ENCODE measurements at regions not wholly inside any gene's neighbourhood (a gene's known extent, or its start where the extent isn't known, plus 50 kb on each side); places are given as distances from the start of the nearest gene placed in this dataset.
"Not testable (repeated sequence)": the region's sequence is repeated elsewhere in the genome, so short reads cannot be mapped to it uniquely, and the experiment has no call there.

DNA sequence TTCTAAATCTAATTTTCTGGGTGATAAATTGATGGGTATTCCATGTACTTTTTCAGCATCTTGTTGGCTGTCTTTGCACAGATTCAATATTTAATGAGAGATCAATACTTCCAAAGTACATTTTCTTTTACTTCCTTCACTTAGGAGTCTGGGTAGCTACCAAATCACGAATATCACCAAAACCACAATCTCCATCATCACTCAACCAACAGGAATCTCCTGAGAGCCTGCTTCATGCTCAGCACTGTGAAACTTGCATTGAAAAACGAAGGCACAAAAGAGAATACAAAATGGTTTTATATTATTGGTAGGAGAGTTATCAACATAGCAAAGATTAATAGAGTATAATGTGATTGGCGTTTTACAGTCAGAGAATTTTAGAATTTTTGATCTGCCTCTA lies 261.5 kb upstream of the DSEL start:
- no peak for DNase-seq (ENCODE audit: low spot score)

DNA sequence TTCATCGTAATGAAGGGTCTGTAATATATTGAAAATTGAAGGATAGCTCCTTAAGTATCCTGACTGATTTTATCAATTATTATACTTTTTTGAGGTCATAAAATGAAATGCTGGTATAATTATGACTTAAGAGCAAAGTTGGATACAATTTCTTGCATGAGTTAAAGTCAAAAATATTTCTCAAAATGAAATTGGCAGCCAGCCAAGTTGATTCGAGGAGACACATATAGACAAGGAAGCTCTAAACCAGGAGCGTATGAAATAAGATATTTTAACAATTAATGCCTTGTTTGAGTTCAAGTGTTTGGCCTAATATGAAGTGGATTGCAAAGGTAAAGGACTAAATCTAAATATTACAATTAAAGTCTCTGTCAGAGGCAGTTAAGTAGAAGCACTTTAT lies 260.4 kb upstream of the DSEL start:
- DNase-seq (ENCODE audit: low spot score), result no peak

DNA sequence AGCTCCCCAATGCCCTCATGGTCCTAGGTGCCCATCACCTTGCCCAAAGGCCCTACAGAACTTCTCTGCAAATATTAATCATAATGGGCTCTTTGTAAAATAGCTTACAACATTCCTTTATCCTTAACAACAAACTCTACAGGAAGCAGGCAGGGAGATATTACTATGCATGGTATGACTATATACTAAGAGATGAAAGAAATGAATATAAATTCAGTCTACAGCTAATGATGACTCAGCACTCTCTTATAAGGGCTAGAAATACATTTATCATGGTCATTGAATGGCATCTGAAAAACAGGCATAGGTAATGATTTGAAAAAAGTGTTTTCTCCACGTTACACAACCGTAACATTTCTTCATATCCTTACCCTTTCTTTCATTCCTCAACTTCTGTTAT lies 254.8 kb upstream of the DSEL start:
- DNase-seq (ENCODE audit: low spot score), result no peak

GRCh38 chr18:67770520-67770919 lies 254.0 kb upstream of the DSEL start:
- DNase-seq (ENCODE audit: low spot score), result no peak

DNA sequence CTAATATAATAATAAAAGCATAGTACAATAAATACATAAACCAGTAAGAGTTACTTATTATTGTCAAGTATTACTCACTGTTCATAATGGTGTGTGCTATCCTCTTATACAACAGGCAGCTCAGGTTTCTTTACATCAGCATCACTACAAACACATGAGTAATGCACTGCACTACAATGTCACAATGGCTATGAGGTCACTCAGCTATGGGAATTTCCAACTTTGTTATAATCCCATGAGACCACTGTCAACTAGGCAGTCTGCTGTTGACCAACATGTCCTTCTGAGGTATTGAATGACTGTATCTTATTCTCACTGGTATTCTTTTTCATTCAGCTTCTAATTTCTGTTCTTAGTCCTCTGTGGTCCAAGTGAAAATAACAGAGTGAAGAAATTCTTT lies 250.4 kb upstream of the DSEL start:
- DNase-seq (ENCODE audit: low spot score), result no peak

GRCh38 chr18:67752211-67752610 lies 235.7 kb upstream of the DSEL start:
- not testable (repeated sequence) for DNase-seq (ENCODE audit: low spot score)

DNA sequence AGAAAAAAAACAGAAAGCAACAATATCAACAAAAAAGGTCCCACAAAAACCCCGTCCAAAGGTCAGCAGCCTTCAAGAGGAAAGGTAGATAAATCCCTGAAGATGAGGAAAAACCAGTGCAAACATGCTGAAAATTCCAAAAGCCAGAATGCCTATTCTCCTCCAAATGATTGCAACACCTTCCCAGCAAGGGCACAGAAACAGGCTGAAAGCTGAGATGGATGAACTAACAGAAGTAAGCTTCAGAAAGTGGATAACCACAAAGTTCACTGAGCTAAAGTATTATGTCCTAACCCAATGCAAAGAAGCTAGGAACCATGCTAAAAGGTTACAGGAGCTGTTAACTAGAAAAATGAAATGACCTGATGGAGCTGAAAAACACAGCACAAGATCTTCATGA lies 226.4 kb upstream of the DSEL start:
- no peak for DNase-seq (ENCODE audit: low spot score)

GRCh38 chr18:67742525-67742924 lies 226.0 kb upstream of the DSEL start:
- no peak for DNase-seq (ENCODE audit: low spot score)

- no peak for DNase-seq (ENCODE audit: low spot score)
These were observed 219.0 kb upstream of the DSEL start for GRCh38 chr18:67735506-67735905.

DNA sequence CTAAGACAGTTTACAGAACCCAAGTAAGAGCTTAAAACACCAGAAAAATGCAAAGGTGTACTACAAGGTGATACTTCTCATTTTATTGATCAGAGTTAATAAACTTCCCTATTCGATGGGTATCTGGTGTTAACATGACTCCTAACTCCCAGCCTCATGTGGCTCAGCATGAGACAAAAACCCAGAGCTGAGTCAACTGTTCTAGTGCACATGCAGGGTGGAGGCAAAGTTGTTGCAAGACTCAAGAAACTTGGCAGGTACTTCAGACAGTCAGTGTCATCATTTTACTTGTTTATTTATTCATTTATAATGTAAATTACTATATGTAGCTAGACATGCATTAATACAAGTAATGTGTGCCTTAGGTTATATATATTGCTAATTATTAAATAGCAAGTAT lies 216.6 kb upstream of the DSEL start:
- DNase-seq (ENCODE audit: low spot score), result no peak

DNA sequence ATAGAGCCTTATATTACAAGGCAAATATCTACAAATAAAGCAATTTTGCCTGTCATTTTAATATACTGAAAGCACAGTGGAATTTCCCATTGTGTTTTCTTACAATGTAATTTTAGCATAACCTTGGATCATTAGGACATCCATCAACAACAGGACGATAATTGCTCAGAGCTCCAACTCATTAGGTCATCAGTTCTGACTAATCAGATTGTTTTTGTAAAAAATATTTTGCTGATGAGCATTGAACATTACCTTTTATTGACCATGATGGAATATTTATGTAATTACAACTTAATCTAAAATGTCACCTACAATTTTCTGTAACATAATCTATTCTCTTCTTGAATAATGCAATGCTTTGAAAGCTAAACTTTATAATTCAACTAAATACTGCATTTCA lies 215.3 kb upstream of the DSEL start:
- no peak for DNase-seq (ENCODE audit: low spot score)

GRCh38 chr18:67730886-67731285 lies 214.4 kb upstream of the DSEL start:
- DNase-seq (ENCODE audit: low spot score), result no peak

DNA sequence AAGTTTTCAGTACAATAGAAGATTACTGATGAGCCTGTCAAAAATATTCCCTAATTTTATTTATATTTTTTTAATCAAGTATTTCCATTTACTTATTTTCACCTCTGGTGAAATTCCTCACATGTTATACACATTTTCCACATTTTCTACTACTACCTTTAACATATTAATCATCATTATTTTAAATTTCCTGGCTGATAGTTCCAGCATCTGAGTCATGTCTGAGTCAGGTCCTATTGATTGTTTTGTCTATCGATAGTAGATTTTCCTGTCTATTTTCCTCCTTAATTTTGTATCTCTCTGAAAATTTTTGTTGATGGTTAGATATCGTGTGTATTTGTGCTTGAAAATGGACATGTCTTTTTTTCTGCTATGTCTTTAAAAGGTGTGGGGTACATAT lies 211.8 kb upstream of the DSEL start:
- DNase-seq (ENCODE audit: low spot score), result no peak

- no peak for DNase-seq (ENCODE audit: low spot score)
These were observed 210.4 kb upstream of the DSEL start for GRCh38 chr18:67726882-67727281.

DNA sequence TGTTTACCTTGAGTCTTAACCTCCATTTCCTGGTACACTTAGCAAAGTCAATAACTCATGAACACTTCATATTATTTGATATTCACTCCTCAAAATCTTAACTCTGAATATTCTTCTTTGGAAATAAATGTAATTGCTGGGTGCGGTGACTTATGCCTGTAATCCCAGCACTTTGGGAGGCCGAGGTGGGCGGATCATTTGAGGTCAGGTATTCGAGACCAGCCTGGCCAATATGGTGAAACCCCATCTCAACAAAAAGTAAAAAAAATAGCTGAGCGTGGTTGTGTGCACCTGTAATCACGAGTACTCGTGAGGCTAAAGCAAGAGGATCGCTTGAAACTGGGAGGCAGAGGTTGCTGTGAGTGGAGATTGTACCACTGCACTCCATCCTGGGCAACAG lies 201.3 kb upstream of the DSEL start:
- no peak for DNase-seq (ENCODE audit: low spot score)

GRCh38 chr18:67715567-67715966 lies 199.0 kb upstream of the DSEL start:
- DNase-seq (ENCODE audit: low spot score), result no peak

GRCh38 chr18:67710639-67711038 lies 194.1 kb upstream of the DSEL start:
- DNase-seq (ENCODE audit: low spot score), result no peak

- no peak for DNase-seq (ENCODE audit: low spot score)
These were observed 189.2 kb upstream of the DSEL start for GRCh38 chr18:67705748-67706147.

- no peak for DNase-seq (ENCODE audit: low spot score)
These were observed 179.2 kb upstream of the DSEL start for GRCh38 chr18:67695684-67696083.

- no peak for DNase-seq (ENCODE audit: low spot score)
These were observed 178.3 kb upstream of the DSEL start for GRCh38 chr18:67694787-67695186.

DNA sequence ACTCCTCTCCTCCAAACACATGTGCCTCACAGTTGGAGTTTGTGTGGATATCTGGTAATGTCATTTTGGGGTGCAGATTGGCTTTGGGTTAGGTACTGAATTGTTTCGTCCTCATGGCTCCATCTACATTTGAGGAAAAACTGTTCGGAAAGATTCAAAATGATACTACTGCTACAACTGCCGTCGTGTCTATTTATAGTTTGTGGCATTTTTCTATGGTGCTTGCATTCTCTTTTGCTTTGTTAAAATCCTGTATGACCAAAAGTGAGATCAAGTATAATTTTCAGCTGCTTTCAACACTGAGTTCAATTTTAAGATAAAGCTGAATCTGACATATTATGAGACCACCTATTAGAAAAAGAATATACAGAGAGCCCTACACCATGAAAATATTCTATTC lies 176.3 kb upstream of the DSEL start:
- no peak for DNase-seq (ENCODE audit: low spot score)

GRCh38 chr18:67682516-67682915 lies 166.0 kb upstream of the DSEL start:
- no peak for DNase-seq (ENCODE audit: low spot score)

DNA sequence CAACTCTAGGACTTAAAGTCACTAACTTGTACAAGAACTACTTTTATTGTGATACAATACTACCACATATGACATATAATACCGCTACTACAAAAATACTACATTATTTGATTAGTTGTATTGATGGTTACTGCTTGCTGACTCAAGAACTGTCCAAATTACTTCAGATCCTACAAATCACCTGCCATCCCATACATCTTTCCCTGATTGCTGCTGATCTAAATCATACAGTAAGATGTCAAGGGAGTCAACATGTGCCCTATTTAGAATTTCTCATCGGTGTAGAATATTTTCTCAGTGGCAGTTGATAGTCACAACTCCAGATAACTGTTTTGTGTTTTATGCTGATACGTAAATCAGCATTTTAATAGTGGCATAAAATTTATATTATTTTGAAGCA lies 161.0 kb upstream of the DSEL start:
- no peak for DNase-seq (ENCODE audit: low spot score)

- DNase-seq (ENCODE audit: low spot score), result no peak
These were observed 156.2 kb upstream of the DSEL start for GRCh38 chr18:67672716-67673115.

DNA sequence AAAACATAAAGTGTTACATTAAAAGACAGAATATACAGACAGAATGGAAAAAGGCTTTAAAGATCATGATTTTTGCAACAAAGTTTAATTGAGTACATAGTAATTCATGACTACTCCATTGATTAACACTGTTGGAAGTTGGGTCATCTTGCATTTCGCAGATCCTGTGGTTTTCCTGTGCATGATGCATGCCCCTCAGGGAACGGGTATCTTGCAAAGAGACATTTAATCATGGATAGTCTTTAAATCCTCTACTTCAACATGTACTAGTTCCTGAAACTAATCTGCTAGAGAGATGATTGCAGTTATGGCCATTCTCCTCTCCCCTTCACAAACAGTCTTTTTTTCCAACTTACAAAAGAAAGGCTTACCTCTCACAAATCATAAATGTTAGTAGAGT lies 155.6 kb upstream of the DSEL start:
- DNase-seq (ENCODE audit: low spot score), result no peak

Measured in mesenteric fat pad (tissue), 1 donor.